ENCODE measurements at regions not wholly inside any gene's neighbourhood (a gene's known extent, or its start where the extent isn't known, plus 50 kb on each side); places are given as distances from the start of the nearest gene placed in this dataset.

- peak overlapping the region; percentile 35 for H2AFZ ChIP-seq (replicated peaks; ENCODE audit: low read length, poor library complexity)
- no peaks in the 10 kb centered on the region for H4K20me1 ChIP-seq (ENCODE audit: insufficient read depth, low read length)
- peak overlapping the region; percentile 35 to 95 for H4K8ac ChIP-seq (ENCODE audit: low read depth in 2 of 2, low read length in 2 of 2)
- DNase-seq (no peak), ATAC-seq (ENCODE audit: low read depth) (no peak)
- H2BK15ac ChIP-seq (ENCODE audit: low read depth, low read length): peak overlapping the region; percentile 84
- TF ChIP-seq RCOR1 (IDR thresholded peaks at IDR 0.05; ENCODE audit: insufficient replicate concordance, low read length) (no peak), POLR2A (IDR thresholded peaks at IDR 0.05; ENCODE audit: low read depth, low read length) (no peak), ELK1 (IDR thresholded peaks at IDR 0.05; ENCODE audit: borderline replicate concordance, low read depth, low read length) (no peak), CTCF (conservative IDR thresholded peaks at IDR 0.05; ENCODE audit: low read depth, low read length) (no peak), CEBPB (IDR thresholded peaks at IDR 0.05; ENCODE audit: low read depth, low read length) (no peak), SMC3 (IDR thresholded peaks at IDR 0.05; ENCODE audit: low read depth, low read length) (no peak), NFE2L2 (IDR thresholded peaks at IDR 0.05; ENCODE audit: low read depth, low read length) (no peak), MXI1 (IDR thresholded peaks at IDR 0.05; ENCODE audit: borderline replicate concordance, low read depth, low read length) (no peak), CHD1 (IDR thresholded peaks at IDR 0.05; ENCODE audit: low read depth, low read length) (no peak), RAD21 (IDR thresholded peaks at IDR 0.05; ENCODE audit: low read length) (no peak), MAZ (IDR thresholded peaks at IDR 0.05; ENCODE audit: borderline replicate concordance, low read depth, low read length) (no peak)
- peak overlapping the region; percentile 97 for H3K23ac ChIP-seq (ENCODE audit: low read depth, low read length)
- H3K36me3 ChIP-seq (ENCODE audit: control insufficient read depth, insufficient read depth, low read length): no peaks in the 10 kb centered on the region
- intact Hi-C loops (cut with micrococcal nuclease) (no loop called here), in situ Hi-C loops (cut with MboI; ENCODE audit: low sequenced_read_pairs) (no loop called here), dilution Hi-C loops (cut with HindIII; ENCODE audit: low sequenced_read_pairs, unreplicated experiment) (no loop called here)
- peak overlapping the region; percentile 14; the same call in 1 of the 2 replicates for H3K9ac ChIP-seq (ENCODE audit: low read depth, low read length)
- H3K56ac ChIP-seq (ENCODE audit: extremely low read depth, insufficient read depth, low read length): peak overlapping the region; percentile 98
- POLR2A ChIA-PET (ENCODE audit: unreplicated experiment): interaction anchor here (1.5 kb wide), 1 partner anchor 80 kb away, joined by 8 read pairs; no protein-coding TSS in a partner anchor
- peak overlapping the region; percentile 96 for H4K5ac ChIP-seq (ENCODE audit: low read depth, low read length)
- no peak overlapping the region for H2AK9ac ChIP-seq (replicated peaks; ENCODE audit: low read depth, low read length, poor library complexity)
- WGBS, 2 experiments (ENCODE audit: extremely low coverage in 2 of 2, insufficient read length in 1 of 2): no CpG with 5 or more reads among the region's 4 CpGs
- CTCF ChIA-PET: interaction anchor here (0.8 kb wide), 1 partner anchor 578 kb away, joined by 4 read pairs; no protein-coding TSS in a partner anchor
- peaks cover 3 to 10% of the 10 kb centered on the region in 2 experiments; a peak in 2 of 4 replicates for H3K79me1 ChIP-seq (ENCODE audit: low read depth in 1 of 2, low read length in 2 of 2)
- H2AK5ac ChIP-seq (ENCODE audit: low read depth, low read length): peak overlapping the region; percentile 85
- H2BK5ac ChIP-seq (ENCODE audit: low read depth, low read length, poor library complexity, severe bottlenecking): peak overlapping the region; percentile 99
- H3K18ac ChIP-seq (ENCODE audit: low read depth, low read length): peak overlapping the region; percentile 91
- peak overlapping the region; percentile 87 for H3K27ac ChIP-seq (ENCODE audit: insufficient read depth, low read length)
- peak overlapping the region; percentile 97 for H3K14ac ChIP-seq (replicated peaks; ENCODE audit: low read depth, low read length)
- H3K9me1 ChIP-seq (ENCODE audit: insufficient read depth, low read length): peaks cover 8% of the 10 kb centered on the region; the same call in 1 of the 2 replicates
- H3K4ac ChIP-seq (ENCODE audit: low read depth, low read length): peak overlapping the region; percentile 94
- no peak overlapping the region for H3K4me3 ChIP-seq (ENCODE audit: insufficient read depth, low read depth, low read length)
- no peaks in the 10 kb centered on the region for H3K27me3 ChIP-seq (ENCODE audit: control insufficient read depth, insufficient read depth, low read length)
- peaks cover 16% of the 10 kb centered on the region for H3K4me1 ChIP-seq (ENCODE audit: control insufficient read depth, insufficient read depth, low read length)
- no TSS peak for BruUV-seq (replicated peaks)
- H3K9me3 ChIP-seq (ENCODE audit: control insufficient read depth, insufficient read depth, low read length): no peaks in the 10 kb centered on the region
- H2BK20ac ChIP-seq (ENCODE audit: low read depth, low read length): peak overlapping the region; percentile 99
- H3K4me2 ChIP-seq (ENCODE audit: low read depth, low read length): peak overlapping the region; percentile 69; the same call in 1 of the 2 replicates
- peak overlapping the region; percentile 98 for H2BK120ac ChIP-seq (ENCODE audit: low read depth, low read length)
- H4K91ac ChIP-seq (ENCODE audit: insufficient read depth, low read depth, low read length): peak overlapping the region; percentile 89
These were observed 86.6 kb downstream of the PHLDA1 start for GRCh38 chr12:75944905-75945432.
